Fibroblast of the aortic adventitia (primary cell): ENCODE measurements at regions not wholly inside any gene's neighbourhood (a gene's known extent, or its start where the extent isn't known, plus 50 kb on each side); places are given as distances from the start of the nearest gene placed in this dataset.
"Not testable (repeated sequence)": the region's sequence is repeated elsewhere in the genome, so short reads cannot be mapped to it uniquely, and the experiment has no call there.

Experiments used
- DNase-seq: peaks from one replicate; pipeline ENCODE4 v3.0.0-alpha.2; 2010; ENCODE audit warnings: low read depth
- H3K4me3 ChIP-seq: 2 replicates; pipeline ENCODE4 v1.5.1; 2011; ENCODE audit warnings: low read depth, mild to moderate bottlenecking, control low read depth, low read length, moderate library complexity
- CTCF ChIP-seq: IDR thresholded peaks from 2 replicates; pipeline ENCODE4 v1.5.1; 2011; ENCODE audit warnings: mild to moderate bottlenecking, low read length, control low read depth, inconsistent platforms; ENCODE audit not compliant: insufficient read depth

GRCh38 chr7:131667699-131668098 lies 111.3 kb upstream of the PODXL start:
- TF ChIP-seq CTCF = no peak
- no peak overlapping the region for H3K4me3 ChIP-seq
- DNase-seq = no peak

DNA sequence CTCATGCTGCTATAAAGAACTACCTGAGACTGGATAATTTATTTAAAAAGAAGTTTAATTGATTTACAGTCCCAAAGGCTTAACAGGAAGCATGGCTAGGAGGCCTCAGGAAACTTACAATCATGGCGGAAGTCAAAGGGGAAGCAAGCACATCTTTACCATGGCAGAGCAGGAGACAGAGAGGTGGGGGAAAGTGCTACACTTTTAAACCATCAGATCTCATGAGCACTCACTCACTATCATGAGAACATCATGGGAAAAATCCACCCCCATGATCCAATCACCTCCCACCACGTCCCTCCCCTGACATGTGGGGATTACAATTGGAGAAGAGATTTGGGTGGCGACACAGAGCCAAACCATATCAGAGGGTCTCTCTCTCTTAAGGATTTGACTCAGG lies 108.6 kb upstream of the PODXL start:
- no peak overlapping the region for H3K4me3 ChIP-seq
- no peak for TF ChIP-seq CTCF
- DNase-seq = no peak

- no peak for TF ChIP-seq CTCF
- DNase-seq = peak; percentile 43
- no peak overlapping the region for H3K4me3 ChIP-seq
Measured at GRCh38 chr7:131664570-131664969, 108.1 kb upstream of the PODXL start.

GRCh38 chr7:131662301-131662873 lies 106.0 kb upstream of the PODXL start:
- DNase-seq, H3K4me3 ChIP-seq: not testable (repeated sequence)

GRCh38 chr7:131657881-131658280 lies 101.5 kb upstream of the PODXL start:
- DNase-seq = peak; percentile 18
- H3K4me3 ChIP-seq = no peak overlapping the region
- TF ChIP-seq CTCF = no peak

DNA sequence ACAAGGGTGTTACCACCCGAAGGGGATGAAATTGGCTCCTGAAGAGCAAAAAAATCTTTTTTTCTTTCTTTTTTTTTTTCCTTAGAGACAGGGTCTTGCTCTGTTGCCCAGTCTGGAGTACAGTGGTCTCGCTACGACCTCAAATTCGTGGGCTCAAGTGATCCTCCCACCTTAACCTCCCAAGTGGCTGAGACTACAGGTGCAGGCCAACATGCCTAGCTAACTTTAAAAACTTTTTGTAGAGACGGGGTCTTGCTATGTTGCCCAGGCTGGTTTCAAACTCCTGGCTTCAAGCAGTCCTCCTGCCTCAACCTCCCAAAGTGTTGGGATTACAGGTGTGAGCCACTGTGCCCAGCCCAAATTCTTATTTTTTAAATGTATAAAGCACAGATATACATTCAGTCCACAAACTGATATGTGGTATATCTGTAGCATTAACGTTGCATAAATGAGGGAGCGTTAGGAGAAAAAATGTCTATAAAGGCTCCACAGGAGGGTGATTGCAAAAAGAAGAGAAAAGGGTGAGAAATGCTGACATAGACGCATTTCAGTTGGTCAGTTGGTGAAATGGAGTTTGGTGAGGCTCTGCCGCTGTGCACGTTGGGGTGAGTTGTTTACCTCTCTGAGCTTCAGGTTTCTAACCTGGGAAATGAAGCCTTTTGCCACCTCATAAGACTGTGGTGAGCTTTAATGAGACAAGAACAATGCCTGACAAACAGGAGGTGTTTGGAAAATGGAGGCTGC lies 100.7 kb upstream of the PODXL start:
- no peak overlapping the region for H3K4me3 ChIP-seq
- no peak for TF ChIP-seq CTCF
- DNase-seq = no peak

DNA sequence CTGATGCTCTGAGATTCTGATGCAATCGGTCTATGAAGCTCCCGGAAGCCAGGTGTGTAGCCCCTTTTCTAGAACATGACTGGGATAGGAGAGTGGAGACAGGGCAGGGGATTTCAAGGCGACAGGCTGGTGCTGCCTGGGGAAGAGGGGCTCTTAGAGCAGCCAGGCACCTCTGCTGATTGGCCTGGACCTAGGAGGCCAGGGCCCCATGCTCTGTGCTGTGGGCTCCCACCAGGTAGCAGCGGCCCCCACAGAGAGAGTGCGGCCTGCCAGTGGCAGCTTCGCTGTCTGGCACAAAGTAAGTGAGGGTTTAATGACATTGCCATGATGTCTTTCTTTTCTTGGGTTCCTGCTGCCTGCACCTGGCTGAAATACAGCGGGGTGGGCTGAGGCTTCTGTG lies 99.4 kb upstream of the PODXL start:
- TF ChIP-seq CTCF = no peak
- H3K4me3 ChIP-seq = no peak overlapping the region
- no peak for DNase-seq
